Activated CD4-positive, alpha-beta T cell treated with anti-CD3 and anti-CD28 coated beads for 48 hours (primary cell): ENCODE measurements at regions not wholly inside any gene's neighbourhood (a gene's known extent, or its start where the extent isn't known, plus 50 kb on each side); places are given as distances from the start of the nearest gene placed in this dataset.

Experiments
- DNase-seq: peaks from one replicate; pipeline ENCODE4 v3.0.0-alpha.2; 2020

GRCh38 chr6:91573826-91574416, 987.0 kb upstream of the MAP3K7 start:
- DNase-seq = no peak

GRCh38 chr6:91572878-91573277, 986.0 kb upstream of the MAP3K7 start:
- no peak for DNase-seq

GRCh38 chr6:91569071-91569470, 982.2 kb upstream of the MAP3K7 start:
- no peak for DNase-seq

GRCh38 chr6:91566467-91566866, 979.6 kb upstream of the MAP3K7 start:
- no peak for DNase-seq

GRCh38 chr6:91565207-91565606, 978.3 kb upstream of the MAP3K7 start:
- DNase-seq = no peak

GRCh38 chr6:91562955-91563354, 976.1 kb upstream of the MAP3K7 start:
- DNase-seq = no peak

GRCh38 chr6:91560409-91560808, 973.5 kb upstream of the MAP3K7 start:
- no peak for DNase-seq

GRCh38 chr6:91540902-91541301, 954.0 kb upstream of the MAP3K7 start:
- no peak for DNase-seq

GRCh38 chr6:91539456-91539855, 952.6 kb upstream of the MAP3K7 start:
- no peak for DNase-seq

GRCh38 chr6:91538622-91539021, 951.8 kb upstream of the MAP3K7 start:
- no peak for DNase-seq

GRCh38 chr6:91534614-91535013, 947.7 kb upstream of the MAP3K7 start:
- DNase-seq = no peak

GRCh38 chr6:91523511-91523910, 936.6 kb upstream of the MAP3K7 start:
- no peak for DNase-seq

GRCh38 chr6:91521999-91522398, 935.1 kb upstream of the MAP3K7 start:
- DNase-seq = no peak

GRCh38 chr6:91509711-91510110, 922.8 kb upstream of the MAP3K7 start:
- DNase-seq = no peak

GRCh38 chr6:91509039-91509438, 922.2 kb upstream of the MAP3K7 start:
- DNase-seq = no peak

GRCh38 chr6:91506509-91506908, 919.6 kb upstream of the MAP3K7 start:
- DNase-seq = no peak

- no peak for DNase-seq
These were observed 918.3 kb upstream of the MAP3K7 start for GRCh38 chr6:91505199-91505598.

- DNase-seq = no peak
These were observed 915.1 kb upstream of the MAP3K7 start for GRCh38 chr6:91501930-91502329.

- no peak for DNase-seq
These were observed 913.9 kb upstream of the MAP3K7 start for GRCh38 chr6:91500689-91501303.

GRCh38 chr6:91498576-91498975, 911.7 kb upstream of the MAP3K7 start:
- no peak for DNase-seq

GRCh38 chr6:91497770-91498169, 910.9 kb upstream of the MAP3K7 start:
- DNase-seq = no peak

GRCh38 chr6:91490671-91491301, 903.9 kb upstream of the MAP3K7 start:
- no peak for DNase-seq

- no peak for DNase-seq
These were observed 901.0 kb upstream of the MAP3K7 start for GRCh38 chr6:91487696-91488392.

- no peak for DNase-seq
These were observed 899.3 kb upstream of the MAP3K7 start for GRCh38 chr6:91486200-91486599.
